Medulla oblongata (tissue), 1 donor: ENCODE measurements at regions not wholly inside any gene's neighbourhood (a gene's known extent, or its start where the extent isn't known, plus 50 kb on each side); places are given as distances from the start of the nearest gene placed in this dataset.

Experiments
- DNase-seq: peaks from one replicate; pipeline ENCODE4 v3.0.0-alpha.2; 2015; ENCODE audit errors: extremely low spot score

- DNase-seq, result no peak
Observed at GRCh38 chr4:136302566-136302965, 1229.7 kb downstream of the PCDH18 start.

- DNase-seq, result no peak
Observed at GRCh38 chr4:136301749-136302495, 1230.4 kb downstream of the PCDH18 start.

- no peak for DNase-seq
Observed at GRCh38 chr4:136283977-136284376, 1248.3 kb downstream of the PCDH18 start.

GRCh38 chr4:136281889-136282288 is 1250.4 kb downstream of the PCDH18 start:
- no peak for DNase-seq

GRCh38 chr4:136281307-136281706 is 1251.0 kb downstream of the PCDH18 start:
- no peak for DNase-seq

- DNase-seq, result no peak
Observed at GRCh38 chr4:136277741-136278140, 1254.6 kb downstream of the PCDH18 start.

GRCh38 chr4:136246876-136247275 is 1285.4 kb downstream of the PCDH18 start:
- DNase-seq, result no peak

- DNase-seq, result no peak
Observed at GRCh38 chr4:136241221-136241986, 1290.9 kb downstream of the PCDH18 start.

- no peak for DNase-seq
Observed at GRCh38 chr4:136227315-136227714, 1305.0 kb downstream of the PCDH18 start.

GRCh38 chr4:136219592-136220125 is 1312.6 kb downstream of the PCDH18 start:
- no peak for DNase-seq

GRCh38 chr4:136203199-136203598 is 1329.1 kb downstream of the PCDH18 start:
- DNase-seq, result no peak

- DNase-seq, result no peak
Observed at GRCh38 chr4:136198358-136198757, 1333.9 kb downstream of the PCDH18 start.

- DNase-seq, result no peak
Observed at GRCh38 chr4:136194962-136195361, 1337.3 kb downstream of the PCDH18 start.

- no peak for DNase-seq
Observed at GRCh38 chr4:136186650-136187049, 1345.6 kb downstream of the PCDH18 start.

- DNase-seq, result no peak
Observed at GRCh38 chr4:136183513-136183912, 1348.8 kb downstream of the PCDH18 start.

- no peak for DNase-seq
Observed at GRCh38 chr4:136156947-136157346, 1375.3 kb downstream of the PCDH18 start.

GRCh38 chr4:136150046-136150445 is 1382.2 kb downstream of the PCDH18 start:
- no peak for DNase-seq

- DNase-seq, result no peak
Observed at GRCh38 chr4:136136601-136137000, 1395.7 kb downstream of the PCDH18 start.

- DNase-seq, result no peak
Observed at GRCh38 chr4:136124251-136124745, 1408.0 kb downstream of the PCDH18 start.

GRCh38 chr4:136121426-136121825 is 1410.9 kb downstream of the PCDH18 start:
- DNase-seq, result no peak

GRCh38 chr4:136113921-136114320 is 1418.4 kb downstream of the PCDH18 start:
- no peak for DNase-seq

GRCh38 chr4:136112116-136112515 is 1420.2 kb downstream of the PCDH18 start:
- no peak for DNase-seq

- DNase-seq, result no peak
Observed at GRCh38 chr4:136106753-136107152, 1425.5 kb downstream of the PCDH18 start.
